Fibroblast of the aortic adventitia (primary cell): ENCODE measurements at regions not wholly inside any gene's neighbourhood (a gene's known extent, or its start where the extent isn't known, plus 50 kb on each side); places are given as distances from the start of the nearest gene placed in this dataset.

Experiments used
- DNase-seq: peaks from one replicate; pipeline ENCODE4 v3.0.0-alpha.2; 2010; ENCODE audit warnings: low read depth
- H3K4me3 ChIP-seq: 2 replicates; pipeline ENCODE4 v1.5.1; 2011; ENCODE audit warnings: low read depth, mild to moderate bottlenecking, control low read depth, low read length, moderate library complexity
- CTCF ChIP-seq: IDR thresholded peaks from 2 replicates; pipeline ENCODE4 v1.5.1; 2011; ENCODE audit warnings: mild to moderate bottlenecking, low read length, control low read depth, inconsistent platforms; ENCODE audit not compliant: insufficient read depth

DNA sequence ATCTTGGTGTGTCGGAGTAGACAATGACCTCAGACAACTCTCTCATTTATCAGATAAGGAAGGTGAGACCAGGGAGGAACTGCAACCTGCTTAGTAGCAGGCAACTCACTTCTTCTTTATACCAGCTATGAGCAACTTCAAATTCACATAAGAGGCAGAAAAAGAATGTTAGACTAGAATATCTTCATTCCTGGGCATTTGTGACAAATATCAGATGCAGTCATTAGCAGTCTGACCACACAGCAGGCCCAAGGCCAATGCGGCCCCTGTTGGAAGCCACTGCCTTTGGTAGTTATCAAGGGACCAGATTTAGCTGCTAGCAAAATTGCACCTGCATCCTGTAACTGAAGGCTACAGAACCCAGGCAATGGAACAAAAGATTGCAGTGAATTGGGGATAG lies 219.2 kb upstream of the RASGEF1B start:
- DNase-seq, result no peak
- TF ChIP-seq CTCF, result no peak
- H3K4me3 ChIP-seq, result no peak overlapping the region

DNA sequence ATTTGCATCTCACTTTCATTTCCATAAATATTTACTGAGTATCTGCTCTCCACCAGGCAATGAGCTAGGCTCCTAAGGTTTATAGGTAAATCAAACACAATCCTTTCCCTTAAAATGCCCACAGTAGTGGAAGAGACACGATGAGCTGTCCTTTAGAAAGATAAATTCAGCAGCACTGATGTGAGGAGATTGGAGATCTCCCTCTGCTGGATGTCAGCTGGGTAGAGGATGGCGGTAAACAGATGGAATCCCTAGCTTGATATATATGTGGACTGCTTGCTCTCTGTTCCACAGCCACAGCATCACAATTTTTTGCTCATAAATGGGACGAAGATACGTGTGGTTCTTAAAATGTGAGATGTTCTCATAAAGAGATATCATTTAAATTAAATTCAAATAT lies 216.4 kb upstream of the RASGEF1B start:
- no peak overlapping the region for H3K4me3 ChIP-seq
- peak; percentile 13 for TF ChIP-seq CTCF
- peak; percentile 8 for DNase-seq

GRCh38 chr4:81687471-81687870 lies 215.8 kb upstream of the RASGEF1B start:
- no peak for TF ChIP-seq CTCF
- no peak for DNase-seq

GRCh38 chr4:81685104-81685503 lies 213.4 kb upstream of the RASGEF1B start:
- DNase-seq, result no peak
- TF ChIP-seq CTCF, result no peak
- H3K4me3 ChIP-seq, result no peak overlapping the region

More at GRCh38 chr4:81687471-81687870, 215.8 kb upstream of the RASGEF1B start:
- H3K4me3 ChIP-seq, result no peak overlapping the region

GRCh38 chr4:81684352-81684751 lies 212.6 kb upstream of the RASGEF1B start:
- no peak for TF ChIP-seq CTCF
- no peak for DNase-seq
- no peak overlapping the region for H3K4me3 ChIP-seq

- no peak for DNase-seq
- no peak overlapping the region for H3K4me3 ChIP-seq
- TF ChIP-seq CTCF, result no peak
Measured at GRCh38 chr4:81682492-81682891, 210.8 kb upstream of the RASGEF1B start.

DNA sequence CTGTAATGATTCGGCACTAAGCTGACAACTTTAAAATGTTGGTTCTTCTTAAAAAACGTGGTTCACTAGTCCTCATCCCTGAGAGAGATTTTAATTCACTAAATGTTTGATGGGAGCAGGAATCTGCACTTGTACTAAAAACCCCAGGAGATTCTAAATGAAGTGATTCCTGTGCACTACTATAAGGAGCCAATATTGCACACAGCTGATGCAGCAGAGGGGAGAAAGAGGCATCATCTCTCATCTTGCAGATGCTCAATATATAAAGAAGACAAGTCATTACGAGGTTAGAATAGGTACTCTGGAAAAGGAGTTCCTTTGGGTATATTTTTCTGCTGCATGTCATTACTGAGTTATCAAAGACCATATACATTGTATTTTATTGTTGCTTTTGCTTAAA lies 207.6 kb upstream of the RASGEF1B start:
- no peak for TF ChIP-seq CTCF
- no peak for DNase-seq
- no peak overlapping the region for H3K4me3 ChIP-seq
